ENCODE measurements at regions not wholly inside any gene's neighbourhood (a gene's known extent, or its start where the extent isn't known, plus 50 kb on each side); places are given as distances from the start of the nearest gene placed in this dataset.

- Histone ChIP-seq H3K4me1 (ENCODE audit: control insufficient read depth in 3 of 3, insufficient read depth in 2 of 3, low read depth in 1 of 3, low read length in 2 of 3) (no peaks in the 10 kb centered on the region), H3K27me3 (ENCODE audit: control insufficient read depth in 3 of 3, insufficient read depth in 3 of 3, low read length in 3 of 3) (no peaks in the 10 kb centered on the region), H3K36me3 (ENCODE audit: control insufficient read depth in 3 of 3, insufficient read depth in 2 of 3, low read depth in 1 of 3, low read length in 3 of 3) (no peaks in the 10 kb centered on the region), H3K4me3 (ENCODE audit: low read depth in 1 of 3, low read length in 3 of 3) (no peak overlapping the region), H3K9me3 (ENCODE audit: control insufficient read depth in 2 of 2, insufficient read depth in 1 of 2, low read depth in 1 of 2, low read length in 1 of 2) (no peaks in the 10 kb centered on the region), H3K27ac (ENCODE audit: low read depth in 1 of 3, low read length in 2 of 3) (no peak overlapping the region)
- DNase-seq (no peak), FAIRE-seq (no peak)
- 76 to 90% (median 83%) methylated on average over 1 of the region's 1 CpG for WGBS, 3 donors
These were observed 342.3 kb downstream of the MED10 start for GRCh38 chr5:6036006-6036405.

GRCh38 chr5:6029811-6030271 lies 348.5 kb downstream of the MED10 start:
- 60 to 70% (median 67%) methylated on average over 7 of the region's 7 CpGs for WGBS, 3 donors
- FAIRE-seq, result no peak
- Histone ChIP-seq H3K9me3 (ENCODE audit: control insufficient read depth in 2 of 2, insufficient read depth in 1 of 2, low read depth in 1 of 2, low read length in 1 of 2) (no peaks in the 10 kb centered on the region), H3K27ac (ENCODE audit: low read depth in 1 of 3, low read length in 2 of 3) (no peak overlapping the region), H3K4me3 (ENCODE audit: low read depth in 1 of 3, low read length in 3 of 3) (no peak overlapping the region), H3K4me1 (ENCODE audit: control insufficient read depth in 3 of 3, insufficient read depth in 2 of 3, low read depth in 1 of 3, low read length in 2 of 3) (no peaks in the 10 kb centered on the region), H3K27me3 (ENCODE audit: control insufficient read depth in 3 of 3, insufficient read depth in 3 of 3, low read length in 3 of 3) (no peaks in the 10 kb centered on the region), H3K36me3 (ENCODE audit: control insufficient read depth in 3 of 3, insufficient read depth in 2 of 3, low read depth in 1 of 3, low read length in 3 of 3) (no peaks in the 10 kb centered on the region)
- no peak for DNase-seq

GRCh38 chr5:6026766-6027406 lies 351.5 kb downstream of the MED10 start:
- FAIRE-seq (no peak), DNase-seq (no peak)
- WGBS, 3 donors, result 58 to 71% (median 67%) methylated on average over 5 of the region's 5 CpGs
- no peaks in the 10 kb centered on the region for H3K27me3 ChIP-seq (ENCODE audit: control insufficient read depth in 3 of 3, insufficient read depth in 3 of 3, low read length in 3 of 3)
- H3K27ac ChIP-seq (ENCODE audit: low read depth in 1 of 3, low read length in 2 of 3), result no peak overlapping the region
- no peaks in the 10 kb centered on the region for H3K9me3 ChIP-seq (ENCODE audit: control insufficient read depth in 2 of 2, insufficient read depth in 1 of 2, low read depth in 1 of 2, low read length in 1 of 2)
- no peaks in the 10 kb centered on the region for H3K36me3 ChIP-seq (ENCODE audit: control insufficient read depth in 3 of 3, insufficient read depth in 2 of 3, low read depth in 1 of 3, low read length in 3 of 3)
- no peak overlapping the region for H3K4me3 ChIP-seq (ENCODE audit: low read depth in 1 of 3, low read length in 3 of 3)
- H3K4me1 ChIP-seq (ENCODE audit: control insufficient read depth in 3 of 3, insufficient read depth in 2 of 3, low read depth in 1 of 3, low read length in 2 of 3), result no peaks in the 10 kb centered on the region

DNA sequence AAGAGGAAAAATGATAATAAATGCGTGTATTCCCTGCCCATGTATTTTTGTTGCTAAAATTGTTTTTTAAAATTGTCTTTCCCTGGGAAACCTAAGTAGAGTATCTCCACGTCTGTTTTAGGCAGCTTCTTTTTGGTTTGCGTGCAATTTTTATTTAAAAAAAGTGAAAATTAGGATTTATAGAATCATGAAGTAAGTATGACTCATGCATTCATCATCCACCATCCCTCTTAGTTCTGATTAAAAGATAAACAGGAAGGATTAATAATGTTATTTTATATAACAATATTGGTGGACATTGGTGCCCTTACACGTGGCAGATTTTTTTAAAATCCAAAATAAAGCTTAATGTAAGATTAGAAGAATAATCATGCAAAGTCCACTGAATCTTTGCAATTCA lies 358.7 kb downstream of the MED10 start:
- no peak overlapping the region for H3K4me3 ChIP-seq (ENCODE audit: low read depth in 1 of 3, low read length in 3 of 3)
- no peaks in the 10 kb centered on the region for H3K27me3 ChIP-seq (ENCODE audit: control insufficient read depth in 3 of 3, insufficient read depth in 3 of 3, low read length in 3 of 3)
- FAIRE-seq, result no peak
- no peaks in the 10 kb centered on the region for H3K36me3 ChIP-seq (ENCODE audit: control insufficient read depth in 3 of 3, insufficient read depth in 2 of 3, low read depth in 1 of 3, low read length in 3 of 3)
- H3K9me3 ChIP-seq (ENCODE audit: control insufficient read depth in 2 of 2, insufficient read depth in 1 of 2, low read depth in 1 of 2, low read length in 1 of 2), result no peaks in the 10 kb centered on the region
- DNase-seq, result no peak
- no peaks in the 10 kb centered on the region for H3K4me1 ChIP-seq (ENCODE audit: control insufficient read depth in 3 of 3, insufficient read depth in 2 of 3, low read depth in 1 of 3, low read length in 2 of 3)
- WGBS, 3 donors, result 33 to 60% (median 49%) methylated on average over 4 of the region's 4 CpGs
- no peak overlapping the region for H3K27ac ChIP-seq (ENCODE audit: low read depth in 1 of 3, low read length in 2 of 3)

DNA sequence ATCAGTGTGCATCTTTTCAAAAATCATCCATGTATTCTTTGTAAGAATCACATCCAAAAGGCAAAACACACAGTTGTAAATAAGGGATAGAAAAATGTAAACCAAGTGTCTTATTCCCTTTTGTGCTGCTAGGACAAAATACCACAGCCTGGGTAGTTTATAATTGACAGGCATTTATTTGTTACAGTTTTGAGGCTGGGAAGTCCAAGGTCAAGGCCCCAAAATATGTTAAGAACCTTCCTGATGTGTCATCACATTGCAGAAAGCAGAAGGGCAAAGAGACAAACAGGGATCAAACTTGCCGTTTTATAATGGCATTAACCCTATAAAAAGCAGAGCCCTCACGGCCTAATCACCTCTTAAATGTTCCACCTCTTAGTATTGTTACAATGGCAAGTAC lies 364.8 kb downstream of the MED10 start:
- H3K9me3 ChIP-seq (ENCODE audit: control insufficient read depth in 2 of 2, insufficient read depth in 1 of 2, low read depth in 1 of 2, low read length in 1 of 2), result peaks cover 0 to 3% of the 10 kb centered on the region in 2 donors
- H3K27me3 ChIP-seq (ENCODE audit: control insufficient read depth in 3 of 3, insufficient read depth in 3 of 3, low read length in 3 of 3), result no peaks in the 10 kb centered on the region
- no peaks in the 10 kb centered on the region for H3K4me1 ChIP-seq (ENCODE audit: control insufficient read depth in 3 of 3, insufficient read depth in 2 of 3, low read depth in 1 of 3, low read length in 2 of 3)
- no peak for FAIRE-seq
- 55 to 66% (median 55%) methylated on average over 2 of the region's 2 CpGs for WGBS, 3 donors
- no peak overlapping the region for H3K4me3 ChIP-seq (ENCODE audit: low read depth in 1 of 3, low read length in 3 of 3)
- no peak for DNase-seq
- no peak overlapping the region for H3K27ac ChIP-seq (ENCODE audit: low read depth in 1 of 3, low read length in 2 of 3)
- H3K36me3 ChIP-seq (ENCODE audit: control insufficient read depth in 3 of 3, insufficient read depth in 2 of 3, low read depth in 1 of 3, low read length in 3 of 3), result no peaks in the 10 kb centered on the region

DNA sequence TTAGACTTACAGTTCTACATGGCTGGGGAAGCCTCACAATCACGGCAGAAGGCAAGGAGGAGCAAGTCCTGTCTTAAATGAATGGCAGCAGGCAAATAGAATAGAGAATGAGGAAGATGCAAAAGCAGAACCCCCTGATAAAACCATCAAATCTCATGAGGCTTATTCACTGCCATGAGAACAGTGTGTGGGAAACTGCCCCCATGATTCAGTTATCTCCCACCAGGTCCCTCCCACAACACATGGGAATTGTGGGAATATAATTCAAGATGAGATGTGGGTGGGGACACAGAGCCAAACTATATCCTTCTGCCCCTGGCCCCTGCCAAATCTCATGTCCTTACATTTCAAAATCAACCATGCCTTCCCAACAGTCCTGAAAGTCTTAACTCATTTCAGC lies 367.1 kb downstream of the MED10 start:
- H3K36me3 ChIP-seq (ENCODE audit: control insufficient read depth in 3 of 3, insufficient read depth in 2 of 3, low read depth in 1 of 3, low read length in 3 of 3), result no peaks in the 10 kb centered on the region
- FAIRE-seq (no peak), DNase-seq (no peak)
- H3K27ac ChIP-seq (ENCODE audit: low read depth in 1 of 3, low read length in 2 of 3), result no peak overlapping the region
- no peaks in the 10 kb centered on the region for H3K4me1 ChIP-seq (ENCODE audit: control insufficient read depth in 3 of 3, insufficient read depth in 2 of 3, low read depth in 1 of 3, low read length in 2 of 3)
- 50 to 71% (median 56%) methylated on average over 1 of the region's 1 CpG for WGBS, 3 donors
- no peaks in the 10 kb centered on the region for H3K27me3 ChIP-seq (ENCODE audit: control insufficient read depth in 3 of 3, insufficient read depth in 3 of 3, low read length in 3 of 3)
- peaks cover 0 to 3% of the 10 kb centered on the region in 2 donors for H3K9me3 ChIP-seq (ENCODE audit: control insufficient read depth in 2 of 2, insufficient read depth in 1 of 2, low read depth in 1 of 2, low read length in 1 of 2)
- H3K4me3 ChIP-seq (ENCODE audit: low read depth in 1 of 3, low read length in 3 of 3), result no peak overlapping the region

DNA sequence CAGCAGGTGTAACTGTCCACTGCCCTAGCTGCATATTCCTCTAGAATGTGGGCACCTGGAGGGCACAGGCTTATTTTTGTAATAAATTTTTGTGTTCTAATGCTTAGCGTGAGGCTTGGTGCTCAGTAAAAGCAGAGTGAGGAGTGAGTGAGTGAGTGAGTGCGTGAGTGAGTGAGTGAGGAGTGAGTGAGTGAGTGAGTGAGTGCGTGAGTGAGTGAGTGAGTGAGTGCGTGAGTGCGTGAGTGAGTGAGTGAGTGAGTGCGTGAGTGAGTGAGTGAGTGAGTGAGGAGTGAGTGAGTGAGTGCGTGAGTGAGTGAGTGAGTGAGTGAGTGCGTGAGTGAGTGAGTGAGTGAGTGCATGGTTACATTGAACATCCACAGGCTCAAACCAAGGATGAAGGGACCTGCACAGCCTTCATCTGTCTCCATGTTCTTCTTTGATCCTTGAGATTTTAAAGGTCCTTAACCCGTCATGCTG lies 371.5 kb downstream of the MED10 start:
- H3K4me1 ChIP-seq (ENCODE audit: control insufficient read depth in 3 of 3, insufficient read depth in 2 of 3, low read depth in 1 of 3, low read length in 2 of 3), result no peaks in the 10 kb centered on the region
- no peak for FAIRE-seq
- 72 to 86% (median 75%) methylated on average over 7 to 9 of the region's 9 CpGs for WGBS, 3 donors
- H3K9me3 ChIP-seq (ENCODE audit: control insufficient read depth in 2 of 2, insufficient read depth in 1 of 2, low read depth in 1 of 2, low read length in 1 of 2), result no peaks in the 10 kb centered on the region
- DNase-seq, result no peak
- no peaks in the 10 kb centered on the region for H3K36me3 ChIP-seq (ENCODE audit: control insufficient read depth in 3 of 3, insufficient read depth in 2 of 3, low read depth in 1 of 3, low read length in 3 of 3)
- no peak overlapping the region for H3K27ac ChIP-seq (ENCODE audit: low read depth in 1 of 3, low read length in 2 of 3)
- no peak overlapping the region for H3K4me3 ChIP-seq (ENCODE audit: low read depth in 1 of 3, low read length in 3 of 3)
- no peaks in the 10 kb centered on the region for H3K27me3 ChIP-seq (ENCODE audit: control insufficient read depth in 3 of 3, insufficient read depth in 3 of 3, low read length in 3 of 3)

DNA sequence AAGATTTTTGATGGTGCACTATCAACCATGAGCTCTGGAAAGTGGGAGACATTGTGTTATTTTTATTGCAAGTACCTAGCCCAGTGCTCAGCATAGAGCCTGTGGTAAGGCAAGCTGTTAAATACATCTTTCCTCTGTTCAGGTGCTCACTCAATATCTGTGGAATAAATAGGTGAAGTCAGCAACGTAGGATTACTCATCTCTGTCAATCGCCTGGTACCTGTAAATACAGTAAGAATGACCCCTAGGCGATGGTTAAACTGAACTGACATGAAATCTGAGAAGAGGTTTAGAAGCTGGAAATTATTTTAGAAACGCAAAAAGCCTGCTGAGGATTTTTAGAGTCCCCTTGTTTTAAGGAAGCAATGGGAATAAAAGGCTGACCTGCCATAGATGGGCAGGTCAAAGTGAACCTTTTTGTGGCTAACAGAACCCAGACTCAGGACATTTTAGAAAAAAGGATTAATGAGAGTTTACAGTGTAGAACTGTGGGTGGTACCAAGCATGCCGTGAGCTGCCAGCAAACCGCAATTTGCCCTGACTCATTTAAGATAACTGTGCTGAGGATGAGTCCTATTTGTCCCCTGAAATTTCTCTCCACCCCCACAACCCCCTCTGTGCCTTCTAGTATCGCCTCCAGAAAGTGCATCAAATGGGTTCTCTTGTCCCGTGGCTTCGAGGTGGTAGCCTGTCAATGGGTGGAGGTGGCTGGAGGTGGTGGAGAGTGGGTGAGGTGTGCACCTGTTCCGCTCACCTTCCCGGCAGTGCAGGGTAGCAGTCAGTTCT lies 375.1 kb downstream of the MED10 start:
- no peaks in the 10 kb centered on the region for H3K27me3 ChIP-seq (ENCODE audit: control insufficient read depth in 3 of 3, insufficient read depth in 3 of 3, low read length in 3 of 3)
- DNase-seq (no peak), FAIRE-seq (no peak)
- 74 to 81% (median 76%) methylated on average over 11 of the region's 11 CpGs for WGBS, 3 donors
- no peak overlapping the region for H3K4me3 ChIP-seq (ENCODE audit: low read depth in 1 of 3, low read length in 3 of 3)
- no peaks in the 10 kb centered on the region for H3K4me1 ChIP-seq (ENCODE audit: control insufficient read depth in 3 of 3, insufficient read depth in 2 of 3, low read depth in 1 of 3, low read length in 2 of 3)
- H3K27ac ChIP-seq (ENCODE audit: low read depth in 1 of 3, low read length in 2 of 3), result no peak overlapping the region
- no peaks in the 10 kb centered on the region for H3K36me3 ChIP-seq (ENCODE audit: control insufficient read depth in 3 of 3, insufficient read depth in 2 of 3, low read depth in 1 of 3, low read length in 3 of 3)
- H3K9me3 ChIP-seq (ENCODE audit: control insufficient read depth in 2 of 2, insufficient read depth in 1 of 2, low read depth in 1 of 2, low read length in 1 of 2), result no peaks in the 10 kb centered on the region

Measured in small intestine (tissue), 7 donors.